ENCODE measurements at regions not wholly inside any gene's neighbourhood (a gene's known extent, or its start where the extent isn't known, plus 50 kb on each side); places are given as distances from the start of the nearest gene placed in this dataset.

- Mint-ChIP-seq H3K4me3 (no peak overlapping the region), H3K9me3 (no peaks in the 10 kb centered on the region), H3K36me3 (no peaks in the 10 kb centered on the region), H3K4me1 (no peaks in the 10 kb centered on the region), H3K27ac (no peak overlapping the region), H3K27me3 (ENCODE audit: low read depth) (no peaks in the 10 kb centered on the region; the same call in 1 of the 2 replicates)
- DNase-seq (ENCODE audit: low spot score) (no peak), ATAC-seq (no peak)
- TF ChIP-seq USF1 (CRISPR knock-in tag; IDR thresholded peaks at IDR 0.05), result no peak
- no peak for TF ChIP-seq ZNF423 (CRISPR knock-in tag; IDR thresholded peaks at IDR 0.05)
- TF ChIP-seq ZNF416 (CRISPR knock-in tag; IDR thresholded peaks at IDR 0.05), result no peak
- TF ChIP-seq HMGA2 (CRISPR knock-in tag; IDR thresholded peaks at IDR 0.05), result no peak
- no peak for TF ChIP-seq TP53 (CRISPR knock-in tag; IDR thresholded peaks at IDR 0.05)
- no peak for TF ChIP-seq PRDM15 (CRISPR knock-in tag; IDR thresholded peaks at IDR 0.05)
- no peak for TF ChIP-seq RELA (CRISPR knock-in tag; IDR thresholded peaks at IDR 0.05; ENCODE audit: borderline replicate concordance)
- no peak for TF ChIP-seq ZNF121 (CRISPR knock-in tag; IDR thresholded peaks at IDR 0.05)
- no peak for TF ChIP-seq GTF2I (CRISPR knock-in tag; conservative IDR thresholded peaks at IDR 0.05)
- ChIA-PET POLR2A (no interaction called here), CTCF (no interaction called here)
These were observed 234.3 kb upstream of the HHIP start for GRCh38 chr4:144411700-144412099.

- H3K27me3 Mint-ChIP-seq (ENCODE audit: low read depth), result no peaks in the 10 kb centered on the region
- H3K36me3 Mint-ChIP-seq, result no peaks in the 10 kb centered on the region
- DNase-seq (ENCODE audit: low spot score) (no peak), ATAC-seq (no peak)
- ChIA-PET CTCF (no interaction called here), POLR2A (no interaction called here)
- H3K9me3 Mint-ChIP-seq, result no peaks in the 10 kb centered on the region
- H3K4me3 Mint-ChIP-seq, result no peak overlapping the region
- peaks cover 12% of the 10 kb centered on the region for H3K4me1 Mint-ChIP-seq
- no peak overlapping the region for H3K27ac Mint-ChIP-seq
- TF ChIP-seq ERG (CRISPR knock-in tag; IDR thresholded peaks at IDR 0.05) (no peak), CREM (CRISPR knock-in tag; IDR thresholded peaks at IDR 0.05) (no peak), ATF3 (CRISPR knock-in tag; conservative IDR thresholded peaks at IDR 0.05) (no peak), ZNF416 (CRISPR knock-in tag; IDR thresholded peaks at IDR 0.05) (no peak), STAT6 (CRISPR knock-in tag; conservative IDR thresholded peaks at IDR 0.05; ENCODE audit: low read depth) (no peak), USF2 (CRISPR knock-in tag; IDR thresholded peaks at IDR 0.05) (no peak), ZNF219 (CRISPR knock-in tag; IDR thresholded peaks at IDR 0.05; ENCODE audit: borderline replicate concordance) (no peak), ZNF532 (CRISPR knock-in tag; IDR thresholded peaks at IDR 0.05; ENCODE audit: borderline replicate concordance) (no peak), ZSCAN18 (CRISPR knock-in tag; IDR thresholded peaks at IDR 0.05) (no peak)
These were observed 224.9 kb upstream of the HHIP start for GRCh38 chr4:144421056-144421455.

Data from WTC11 (cell line).